GM20431 (cell line): ENCODE measurements at regions not wholly inside any gene's neighbourhood (a gene's known extent, or its start where the extent isn't known, plus 50 kb on each side); places are given as distances from the start of the nearest gene placed in this dataset.

Source experiments
- in situ Hi-C: fragments of 300-500 bp; cut with MseI, MboI; formaldehyde crosslinking; loops from one replicate; pipeline ENCODE4 v1.15.0; 2020; ENCODE audit warnings: low sequenced_read_pairs; ENCODE audit not compliant: unreplicated experiment

DNA sequence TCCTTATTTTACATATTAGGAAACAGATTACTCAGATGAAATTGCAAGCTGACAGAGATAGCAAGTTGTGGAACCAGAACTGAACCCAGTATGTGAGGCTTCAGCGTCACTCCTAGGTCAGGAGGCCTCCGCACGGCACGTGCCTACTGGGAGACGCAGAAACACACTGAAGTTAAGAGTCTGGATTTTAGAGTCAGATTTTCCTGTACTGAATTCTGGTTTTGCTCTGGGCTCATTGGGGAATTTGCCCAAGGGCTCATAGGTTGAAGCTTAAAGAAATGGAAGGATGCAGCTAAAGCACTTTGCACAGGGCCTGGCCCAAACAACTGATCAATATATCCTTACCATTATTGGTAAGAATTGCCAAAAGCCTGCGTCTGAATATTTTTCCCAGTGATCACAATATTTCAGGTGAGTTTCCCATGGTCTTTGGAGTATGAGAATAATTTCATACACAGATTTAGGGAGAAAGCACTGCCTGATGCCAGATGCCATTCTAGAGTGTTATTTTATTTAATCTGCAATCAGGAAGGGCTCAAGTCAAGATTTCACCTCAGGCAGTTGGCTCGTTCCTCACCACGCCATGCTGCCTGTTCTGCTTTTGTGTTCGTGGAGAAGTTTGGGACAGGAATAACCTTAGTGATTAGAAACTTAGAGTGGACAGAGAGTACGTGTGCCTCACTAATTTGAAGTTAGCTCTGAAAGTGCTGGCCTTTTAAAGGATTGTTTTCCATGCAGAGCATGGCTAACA is 331.9 kb downstream of the MYCN start:
- in situ Hi-C loops, result no loop called here

DNA sequence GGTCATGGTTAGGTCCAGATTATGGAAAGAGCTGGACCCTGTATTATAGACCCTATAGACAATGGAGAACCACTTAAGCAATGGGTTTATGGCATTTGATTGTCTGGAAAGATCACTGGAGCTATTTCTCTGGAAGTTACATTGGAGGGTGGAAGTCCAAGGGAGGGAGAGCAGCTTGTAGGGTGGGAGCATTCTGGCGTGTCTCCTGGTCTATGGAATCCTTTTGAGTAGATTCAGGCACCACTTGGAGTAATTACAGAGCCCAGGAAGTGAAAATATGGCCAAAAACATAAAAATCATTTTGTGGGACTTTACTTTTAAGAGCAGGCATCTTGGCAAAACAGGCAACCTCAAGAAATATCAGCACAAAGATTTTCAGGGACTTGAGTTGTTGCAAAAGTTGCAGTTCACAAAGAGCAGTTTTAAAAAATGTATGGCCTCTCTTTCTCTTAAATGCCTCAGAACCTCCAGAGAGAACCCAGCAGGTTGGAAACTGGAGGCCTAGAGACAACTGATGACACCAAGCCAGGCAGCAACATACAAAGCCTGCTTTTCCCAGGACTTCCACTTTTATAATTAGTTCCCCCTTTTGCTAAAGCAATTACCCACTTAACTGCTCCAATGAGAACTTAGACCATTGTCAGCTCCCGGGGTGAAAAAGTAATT is 331.0 kb downstream of the MYCN start:
- in situ Hi-C loops, result no loop called here

DNA sequence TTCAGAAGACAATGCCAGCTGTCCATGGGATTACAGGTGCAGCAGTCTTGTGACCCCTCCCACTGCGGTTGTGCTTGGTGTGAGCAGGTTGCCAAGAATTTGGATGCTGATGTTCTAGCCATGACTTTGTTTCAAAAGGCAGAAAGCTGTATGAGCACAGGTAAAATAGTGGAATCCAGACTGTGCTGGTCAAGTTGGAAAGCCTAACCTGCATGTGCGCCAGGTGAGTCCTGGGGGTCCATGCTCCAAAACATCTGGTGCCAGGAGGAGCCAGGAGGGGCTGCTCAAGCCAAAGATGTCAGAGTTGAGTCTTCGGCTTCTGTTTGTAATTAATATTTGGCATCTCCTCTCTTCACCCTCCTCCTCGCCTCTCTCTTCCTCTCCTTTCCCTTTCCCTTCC is 330.1 kb downstream of the MYCN start:
- in situ Hi-C loops, result no loop called here

DNA sequence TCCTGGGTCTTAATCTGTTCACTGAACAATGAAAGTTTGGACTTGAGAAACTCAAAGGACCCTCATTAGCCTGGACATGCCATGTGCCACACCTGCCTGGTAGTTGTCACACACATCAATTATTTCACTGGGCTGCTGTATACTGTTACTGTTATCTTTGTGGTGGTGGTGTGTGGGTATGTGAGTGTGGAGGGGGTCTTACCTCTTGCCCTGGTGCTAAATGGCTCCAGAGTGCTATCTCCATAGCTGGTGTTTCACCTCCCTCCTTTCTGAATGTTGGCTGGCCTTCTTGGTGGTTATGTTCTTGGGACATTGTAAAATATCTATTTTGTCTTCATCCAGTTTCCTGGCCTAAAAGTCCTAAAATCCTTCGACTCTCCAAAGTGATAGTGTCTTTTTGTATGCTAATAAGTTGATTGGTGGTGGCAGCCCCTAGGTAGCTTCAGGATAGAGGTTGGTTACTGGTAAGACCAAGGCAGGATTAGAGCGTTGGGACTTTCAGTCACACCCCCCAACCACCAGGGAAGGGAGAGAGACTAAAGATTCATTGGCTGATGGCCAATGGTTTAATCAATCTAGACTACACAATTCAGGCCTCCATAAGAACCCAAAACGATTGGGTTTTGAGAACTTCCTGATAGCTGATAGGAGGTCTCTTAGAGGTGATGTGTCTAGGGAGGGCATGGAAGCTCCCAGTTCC is 328.1 kb downstream of the MYCN start:
- in situ Hi-C loops, result no loop called here

DNA sequence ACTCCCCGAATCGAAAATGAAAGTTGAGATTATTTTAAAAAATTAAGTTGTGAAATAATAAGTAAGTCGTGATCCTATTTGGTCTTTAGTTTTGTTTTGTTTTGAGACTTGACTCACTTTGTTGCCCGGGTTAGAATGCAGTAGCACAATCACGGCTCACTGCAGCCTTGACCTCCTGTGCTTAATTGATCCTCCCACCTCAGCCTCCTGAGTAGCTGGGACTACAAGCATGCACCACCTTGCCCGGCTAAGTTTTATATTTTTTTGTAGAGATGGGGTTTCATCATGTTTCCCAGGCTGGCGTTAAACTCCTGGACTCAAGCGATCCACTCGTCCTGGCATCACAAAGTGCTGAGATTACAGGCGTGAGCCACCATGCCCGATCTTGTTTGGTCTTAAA is 326.2 kb downstream of the MYCN start:
- in situ Hi-C loops, result no loop called here

DNA sequence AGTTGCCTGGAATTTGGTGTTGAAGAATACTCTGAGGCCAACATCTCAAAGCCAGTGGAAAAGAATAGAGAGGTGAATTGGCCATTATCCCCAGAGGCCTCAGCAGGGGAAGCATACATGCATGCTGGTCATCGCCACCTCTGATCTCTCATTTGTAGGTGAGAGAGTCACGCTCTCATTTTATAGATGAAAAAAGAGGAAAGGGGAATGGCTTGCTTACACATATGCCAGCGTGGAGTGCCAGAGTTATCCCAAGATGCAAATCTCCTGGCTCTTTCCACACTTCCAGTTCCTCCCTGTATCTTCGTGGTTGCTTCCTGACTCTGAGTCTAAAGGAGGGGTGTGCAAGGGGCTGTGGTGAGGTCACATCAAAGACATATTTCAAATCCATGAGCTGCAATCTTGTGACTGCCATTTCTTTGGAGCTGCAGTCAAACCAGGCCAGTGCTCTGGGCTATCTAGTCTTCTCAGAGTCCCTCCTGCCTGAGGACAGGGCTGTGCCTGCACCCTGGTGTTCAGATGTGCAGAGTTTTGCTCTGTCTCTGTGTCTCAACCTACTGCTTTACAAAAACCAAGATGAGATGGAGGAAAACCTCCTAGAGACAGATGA is 324.7 kb downstream of the MYCN start:
- in situ Hi-C loops, result no loop called here

DNA sequence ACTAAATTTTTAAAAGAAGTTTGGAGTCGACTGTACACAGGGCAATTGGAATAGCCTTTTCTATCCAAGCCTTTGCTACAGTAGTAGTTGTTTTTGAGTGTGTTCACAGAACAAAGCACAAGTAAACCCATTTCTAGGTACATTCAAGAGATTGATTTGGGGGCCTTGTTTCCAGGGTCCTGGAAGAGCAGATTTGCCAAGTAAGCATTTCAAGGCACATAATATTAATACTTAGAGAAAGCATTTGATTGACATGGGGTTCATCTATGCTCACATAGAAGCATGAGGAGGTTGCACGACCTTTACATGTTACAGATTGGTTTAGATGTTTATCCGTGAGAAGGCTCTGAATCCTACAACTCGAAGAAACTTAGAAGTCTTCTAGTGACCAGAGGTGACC is 324.1 kb downstream of the MYCN start:
- in situ Hi-C loops, result no loop called here

DNA sequence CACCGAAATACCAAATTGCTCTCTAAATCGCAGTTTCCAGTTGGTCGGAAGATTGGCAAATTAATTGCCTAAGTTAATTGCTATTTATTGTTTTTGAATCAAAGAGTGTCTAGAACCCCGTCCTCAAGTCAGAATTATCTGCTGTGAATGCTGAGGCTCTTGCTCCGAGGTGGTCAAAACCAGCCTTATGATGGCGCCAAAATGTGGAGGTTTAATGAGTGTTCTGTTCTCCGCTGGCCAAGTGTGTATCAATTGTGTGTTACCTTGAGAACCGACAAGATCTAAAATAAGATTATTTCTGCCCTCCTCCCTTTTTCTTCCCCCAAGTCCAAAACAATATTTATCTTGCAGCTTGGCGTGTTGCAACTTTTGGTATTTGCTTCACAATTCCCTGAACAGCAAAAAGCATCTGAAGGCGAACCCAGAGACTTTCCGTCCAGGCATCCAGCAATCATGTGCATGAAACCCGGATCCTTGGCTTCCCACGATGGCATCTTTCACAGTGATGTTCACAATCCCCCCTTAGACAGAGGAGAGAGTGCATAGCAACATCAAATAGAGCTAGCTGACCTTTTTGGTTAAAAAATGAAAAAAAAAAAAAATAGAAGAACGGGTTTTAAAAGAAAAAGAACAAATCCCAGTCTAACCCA is 323.0 kb downstream of the MYCN start:
- in situ Hi-C loops, result no loop called here

DNA sequence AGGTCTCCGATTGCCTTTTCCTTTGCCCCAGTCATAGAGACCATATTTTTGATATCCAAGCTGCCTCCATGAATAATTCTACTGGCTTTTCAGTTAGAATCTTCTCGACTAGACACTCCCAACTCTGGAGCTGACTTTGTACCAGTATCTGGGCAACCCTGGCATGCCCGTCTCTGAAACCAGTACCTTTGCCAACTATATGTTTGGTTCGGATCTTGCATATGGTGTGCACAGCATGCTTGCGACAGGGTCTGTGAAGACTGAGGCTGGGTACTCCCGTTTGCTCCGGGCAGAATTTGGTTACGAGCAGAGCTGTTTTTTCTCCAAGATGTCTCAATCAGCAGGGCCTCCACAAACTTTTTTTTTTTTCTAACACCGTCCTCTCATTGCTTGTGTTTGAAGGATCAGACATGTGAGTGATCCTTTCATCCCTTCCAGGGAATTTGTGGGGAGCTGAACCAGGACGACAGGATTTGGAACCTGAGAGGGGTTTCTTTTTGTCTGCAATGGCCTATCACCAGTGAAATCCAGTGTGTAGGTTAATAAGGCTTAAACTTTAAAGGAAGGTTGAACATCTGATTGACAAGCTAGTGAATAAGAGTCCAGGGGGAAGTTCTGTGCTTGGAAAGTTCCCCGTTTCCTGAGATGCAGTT is 322.3 kb downstream of the MYCN start:
- in situ Hi-C loops, result no loop called here

DNA sequence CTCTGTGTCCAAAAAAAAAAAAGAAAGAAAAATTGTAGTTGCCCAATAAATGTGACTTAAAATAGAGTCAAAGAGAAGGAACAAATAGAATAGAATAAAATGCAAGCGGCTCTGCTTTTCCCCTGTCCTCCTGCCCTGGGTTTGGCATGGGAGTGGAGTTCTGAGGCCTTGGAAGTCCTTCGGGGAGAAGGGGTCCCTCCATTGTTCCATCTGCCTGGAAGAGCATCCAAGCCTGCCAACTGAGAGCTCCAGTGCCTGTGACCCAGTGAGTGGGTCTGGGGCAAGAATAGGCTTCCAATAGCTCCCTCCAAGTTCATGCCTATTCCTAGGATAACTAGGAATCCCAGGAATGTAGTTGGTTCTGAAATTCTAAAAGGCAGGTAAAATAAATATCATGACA is 321.4 kb downstream of the MYCN start:
- in situ Hi-C loops, result no loop called here

DNA sequence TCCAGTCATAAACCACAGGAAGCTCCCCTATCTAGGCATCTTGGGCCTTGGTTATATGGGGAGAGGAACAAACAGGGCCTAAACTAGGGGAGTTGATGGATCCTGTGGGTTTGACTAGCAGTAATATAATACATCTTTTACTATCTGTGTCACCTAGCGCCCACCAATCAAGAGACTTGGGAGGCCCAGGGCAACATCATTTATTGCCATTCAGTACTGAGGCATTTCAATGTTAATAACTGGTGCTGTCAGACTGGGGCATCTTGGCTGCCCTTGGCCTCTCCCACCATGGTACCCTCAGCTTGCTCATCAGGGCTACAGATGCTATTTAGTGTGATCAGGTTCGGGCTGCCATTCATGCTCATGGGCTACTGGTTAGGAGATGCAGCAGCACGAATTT is 320.7 kb downstream of the MYCN start:
- in situ Hi-C loops, result no loop called here

DNA sequence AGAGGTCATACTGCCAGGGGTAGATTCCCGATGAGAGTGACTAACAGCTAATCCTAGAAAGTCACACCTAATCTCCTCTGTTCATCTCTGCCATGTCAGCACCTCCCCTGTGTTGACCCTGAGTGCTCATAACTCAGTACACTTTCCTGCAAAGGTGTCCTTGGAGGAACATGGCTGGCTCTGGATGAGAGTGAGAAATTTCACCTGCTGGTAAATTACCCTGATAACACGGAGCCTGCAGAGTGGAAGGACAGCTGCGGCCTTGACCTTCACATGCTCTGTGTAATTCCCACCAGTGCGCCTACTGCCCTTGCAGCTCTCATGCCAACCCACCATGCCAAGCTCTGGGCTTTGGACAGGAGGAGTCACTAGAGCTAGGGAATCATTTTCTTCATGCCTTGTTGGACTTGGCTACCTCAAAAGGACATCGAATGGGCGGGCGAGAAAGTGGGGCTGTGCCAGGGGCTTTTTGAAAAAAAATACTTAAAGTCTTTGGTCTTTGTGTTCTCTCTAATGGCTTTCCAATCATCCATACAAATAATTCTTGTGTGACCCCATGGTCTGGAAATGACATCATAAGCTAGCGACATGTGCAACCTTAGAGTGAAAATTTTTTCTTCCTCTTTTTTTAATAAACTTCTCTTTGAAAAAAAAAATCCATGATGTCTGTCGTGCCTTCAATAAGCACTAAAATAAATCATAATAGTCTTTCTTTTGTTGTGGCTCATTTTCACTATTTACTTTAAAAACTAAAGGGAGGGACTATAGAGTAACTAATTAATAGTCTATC is 319.9 kb downstream of the MYCN start:
- in situ Hi-C loops, result no loop called here

DNA sequence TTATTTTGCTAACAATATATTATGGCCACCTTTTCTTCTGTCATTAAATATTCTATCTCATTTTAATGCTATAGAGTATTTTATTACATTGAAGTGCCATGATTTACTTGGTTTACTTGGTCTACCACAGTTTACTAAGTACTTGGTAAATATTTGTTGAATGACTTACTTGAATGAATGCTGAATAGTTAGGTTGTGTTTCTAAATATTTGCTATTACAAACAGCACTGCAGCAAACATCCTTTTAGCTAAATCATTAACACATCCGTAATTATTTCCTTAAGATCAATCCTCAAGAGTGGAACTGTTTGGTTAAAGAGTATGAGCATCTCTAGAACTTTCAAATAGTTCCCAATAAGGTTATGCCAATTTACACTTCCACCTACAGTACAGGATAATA is 318.7 kb downstream of the MYCN start:
- in situ Hi-C loops, result no loop called here

DNA sequence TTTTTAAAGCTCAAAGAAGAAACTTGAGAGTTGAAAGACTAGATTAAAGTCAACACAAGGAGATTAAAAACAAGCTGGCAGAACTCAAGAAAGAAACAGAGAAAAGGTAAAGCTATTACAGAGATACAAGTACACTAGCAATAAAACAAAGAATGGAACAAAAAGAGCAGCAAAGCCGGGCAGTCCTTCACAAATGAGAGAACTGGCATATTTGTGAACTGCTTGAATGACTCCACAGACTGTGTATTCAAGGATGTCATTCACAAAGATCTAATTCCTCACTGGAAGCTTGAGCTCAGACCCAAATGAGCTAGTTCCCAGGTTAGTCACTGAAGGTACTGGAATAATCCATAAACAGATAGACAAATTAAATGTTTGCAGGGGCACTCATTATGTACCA is 318.0 kb downstream of the MYCN start:
- in situ Hi-C loops, result no loop called here

DNA sequence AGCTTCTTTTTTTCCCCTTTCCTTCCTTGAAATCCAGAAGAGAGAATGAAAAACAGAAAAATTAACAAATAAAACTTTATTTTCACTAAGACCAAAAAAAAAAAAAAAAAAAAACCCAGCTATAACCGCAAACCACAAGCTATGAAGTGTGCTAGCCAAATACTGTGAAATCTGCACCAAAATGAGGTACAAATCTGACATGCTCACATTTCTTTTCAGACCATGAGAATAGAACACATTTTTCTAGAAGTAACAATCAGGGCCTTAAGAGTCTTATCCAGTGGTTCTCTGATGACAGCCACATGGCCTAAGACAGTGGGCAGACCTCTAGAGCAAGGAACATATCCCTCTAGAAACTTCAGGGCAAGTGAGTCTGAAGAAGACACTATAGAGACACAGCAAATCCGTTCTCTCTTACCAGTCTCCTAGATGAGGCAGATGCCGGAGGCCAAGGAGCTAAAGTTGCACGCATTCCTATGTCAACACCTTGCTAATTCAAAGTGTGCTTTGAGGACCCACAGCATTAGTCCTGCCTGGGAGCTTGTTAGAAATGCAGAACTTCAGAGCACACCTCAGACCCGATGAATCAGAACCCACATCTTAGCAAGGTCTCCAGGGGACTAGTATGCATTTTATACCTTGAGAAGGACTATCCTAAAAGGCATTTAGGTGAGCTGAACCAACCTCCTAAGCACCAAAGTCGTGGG is 317.1 kb downstream of the MYCN start:
- in situ Hi-C loops, result no loop called here

DNA sequence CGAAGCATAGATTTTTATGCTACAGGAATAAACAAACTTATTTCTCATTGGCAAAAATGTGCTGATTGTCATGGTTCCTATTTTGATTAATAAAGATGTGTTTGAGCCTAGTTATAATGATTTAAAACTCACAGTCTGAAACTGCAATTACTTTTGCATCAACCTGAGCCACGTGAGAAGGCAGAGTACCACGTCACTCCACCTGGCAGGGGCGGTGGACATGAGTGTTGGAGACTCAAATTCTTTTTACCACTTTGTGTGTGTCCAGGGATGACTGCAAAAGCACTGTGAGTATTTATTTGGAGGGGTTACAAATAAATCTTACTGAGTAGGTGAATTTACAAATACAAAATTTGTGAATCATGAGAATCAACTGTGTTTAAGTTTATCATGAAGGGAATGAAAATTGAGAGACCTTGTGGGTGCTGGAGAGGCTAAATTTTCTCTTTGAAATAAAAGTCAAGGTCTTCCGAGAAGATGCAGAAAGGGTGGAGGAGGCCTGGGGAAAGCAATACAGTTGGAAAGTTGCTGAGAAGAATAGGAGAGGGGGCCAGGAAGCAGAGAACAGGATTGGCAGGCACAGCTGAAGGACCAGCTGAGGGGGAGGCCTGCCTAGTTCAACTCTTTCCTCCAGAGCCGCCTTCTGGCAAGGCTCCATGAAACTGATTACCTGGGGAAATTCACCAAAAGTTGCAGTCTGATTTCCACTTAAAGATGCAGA is 316.4 kb downstream of the MYCN start:
- in situ Hi-C loops, result no loop called here

DNA sequence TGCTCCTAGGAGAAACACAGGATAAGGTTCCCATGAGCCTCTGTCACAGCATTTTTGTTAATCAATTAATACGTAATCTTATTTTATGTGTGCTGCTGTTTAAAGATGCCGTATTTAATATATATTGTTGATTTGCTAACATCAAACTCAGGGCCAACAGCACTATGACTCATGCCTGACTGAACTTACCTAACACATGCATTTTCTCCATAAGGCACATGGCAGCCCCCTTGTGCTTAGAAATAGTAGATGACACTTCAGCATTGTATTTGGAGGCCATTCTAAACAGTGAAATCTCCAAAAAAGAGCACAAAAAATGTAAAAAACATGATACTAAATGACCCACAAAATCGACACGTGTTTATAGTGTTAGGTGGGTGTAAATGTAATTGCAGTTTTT is 314.8 kb downstream of the MYCN start:
- in situ Hi-C loops, result no loop called here

DNA sequence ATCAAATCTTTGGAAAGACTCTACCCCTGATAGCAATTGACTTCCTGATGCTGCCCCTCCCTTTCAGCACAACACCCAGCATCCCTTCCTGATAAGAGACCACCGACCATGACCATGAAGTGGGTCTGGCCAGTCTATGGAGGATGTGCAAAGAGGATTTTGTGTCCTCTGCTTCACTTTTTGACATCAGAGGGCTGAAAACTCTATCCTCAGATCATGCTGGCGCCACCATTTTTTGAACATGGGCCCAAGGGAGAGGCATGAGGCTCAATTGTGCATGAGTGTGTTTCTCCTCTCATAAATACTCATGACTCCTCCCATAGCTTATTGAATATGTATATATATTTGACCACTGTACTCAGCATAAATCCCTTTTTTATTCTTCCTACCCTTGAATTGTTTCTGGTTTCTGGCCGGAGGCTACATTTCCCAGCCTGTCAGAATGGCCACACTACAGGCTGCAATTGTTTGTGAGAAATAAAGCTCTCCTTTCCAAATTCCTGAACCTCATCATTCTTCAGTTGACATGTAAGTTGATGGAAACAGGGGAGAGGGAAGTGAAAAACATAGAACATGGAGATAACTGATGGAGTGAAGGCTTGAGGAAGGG is 314.1 kb downstream of the MYCN start:
- in situ Hi-C loops, result no loop called here
